ENCODE measurements at regions not wholly inside any gene's neighbourhood (a gene's known extent, or its start where the extent isn't known, plus 50 kb on each side); places are given as distances from the start of the nearest gene placed in this dataset.

DNA sequence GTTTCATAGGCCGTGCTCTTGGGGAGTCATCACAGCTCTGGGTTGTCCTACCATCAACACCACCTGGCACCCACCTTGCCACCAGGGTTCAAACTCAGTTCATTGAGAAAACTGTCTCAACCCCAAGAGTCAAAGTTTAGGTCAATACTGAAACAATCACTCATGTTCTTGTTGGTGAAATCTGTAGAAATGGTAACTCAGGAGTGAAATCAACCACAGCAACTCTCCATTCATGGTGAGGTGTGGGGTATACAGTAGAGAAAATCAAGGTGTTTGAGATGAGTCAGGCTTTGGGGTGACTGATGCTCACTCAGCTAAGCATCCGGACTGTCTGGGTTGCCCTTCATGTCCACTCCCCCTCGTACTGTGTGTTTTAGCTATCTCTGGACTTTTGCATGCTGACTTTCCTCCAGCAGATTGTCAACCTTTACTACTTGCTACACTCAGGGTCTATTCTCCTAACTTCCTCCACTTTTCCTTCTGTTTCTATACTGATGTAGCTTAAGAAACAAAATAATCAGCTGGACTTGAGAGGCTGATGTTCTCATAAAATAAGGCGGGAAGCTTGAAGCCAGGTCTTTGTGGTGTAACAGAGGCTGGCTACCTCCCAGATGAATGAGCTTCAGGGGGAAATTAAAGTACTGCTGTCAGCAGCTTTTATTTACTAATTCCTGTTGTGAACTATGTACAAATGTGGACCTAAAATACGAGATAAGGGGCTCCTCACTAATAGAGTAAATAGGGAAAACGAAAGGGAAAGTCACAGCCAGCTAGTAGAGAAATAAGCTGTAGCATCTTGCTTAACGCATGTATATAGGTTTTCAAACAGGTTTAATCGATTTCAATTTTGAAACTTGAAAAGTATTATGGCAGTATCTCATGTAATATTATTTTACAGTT is 173.6 kb upstream of the AKR1E2 start:
- 73 to 85% methylated on average over 8 of the region's 8 CpGs for WGBS, 2 donors
- intact Hi-C loops (cut with DNase I; ENCODE audit: low total_unique reads), result no loop called here
- no peak overlapping the region for H3K27ac ChIP-seq
- H3K36me3 ChIP-seq (ENCODE audit: low read depth, missing control alignments), result no peaks in the 10 kb centered on the region
- H3K27me3 ChIP-seq, result no peaks in the 10 kb centered on the region
- peaks cover 8% of the 10 kb centered on the region for H3K4me1 ChIP-seq
- no peaks in the 10 kb centered on the region for H3K9me3 ChIP-seq
- TF ChIP-seq POLR2A (IDR thresholded peaks at IDR 0.05), result no peak
- TF ChIP-seq, protein P1, sequence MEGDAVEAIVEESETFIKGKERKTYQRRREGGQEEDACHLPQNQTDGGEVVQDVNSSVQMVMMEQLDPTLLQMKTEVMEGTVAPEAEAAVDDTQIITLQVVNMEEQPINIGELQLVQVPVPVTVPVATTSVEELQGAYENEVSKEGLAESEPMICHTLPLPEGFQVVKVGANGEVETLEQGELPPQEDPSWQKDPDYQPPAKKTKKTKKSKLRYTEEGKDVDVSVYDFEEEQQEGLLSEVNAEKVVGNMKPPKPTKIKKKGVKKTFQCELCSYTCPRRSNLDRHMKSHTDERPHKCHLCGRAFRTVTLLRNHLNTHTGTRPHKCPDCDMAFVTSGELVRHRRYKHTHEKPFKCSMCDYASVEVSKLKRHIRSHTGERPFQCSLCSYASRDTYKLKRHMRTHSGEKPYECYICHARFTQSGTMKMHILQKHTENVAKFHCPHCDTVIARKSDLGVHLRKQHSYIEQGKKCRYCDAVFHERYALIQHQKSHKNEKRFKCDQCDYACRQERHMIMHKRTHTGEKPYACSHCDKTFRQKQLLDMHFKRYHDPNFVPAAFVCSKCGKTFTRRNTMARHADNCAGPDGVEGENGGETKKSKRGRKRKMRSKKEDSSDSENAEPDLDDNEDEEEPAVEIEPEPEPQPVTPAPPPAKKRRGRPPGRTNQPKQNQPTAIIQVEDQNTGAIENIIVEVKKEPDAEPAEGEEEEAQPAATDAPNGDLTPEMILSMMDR (IDR thresholded peaks at IDR 0.05), result no peak
- H3K4me3 ChIP-seq, result no peak overlapping the region
- no peak for DNase-seq

DNA sequence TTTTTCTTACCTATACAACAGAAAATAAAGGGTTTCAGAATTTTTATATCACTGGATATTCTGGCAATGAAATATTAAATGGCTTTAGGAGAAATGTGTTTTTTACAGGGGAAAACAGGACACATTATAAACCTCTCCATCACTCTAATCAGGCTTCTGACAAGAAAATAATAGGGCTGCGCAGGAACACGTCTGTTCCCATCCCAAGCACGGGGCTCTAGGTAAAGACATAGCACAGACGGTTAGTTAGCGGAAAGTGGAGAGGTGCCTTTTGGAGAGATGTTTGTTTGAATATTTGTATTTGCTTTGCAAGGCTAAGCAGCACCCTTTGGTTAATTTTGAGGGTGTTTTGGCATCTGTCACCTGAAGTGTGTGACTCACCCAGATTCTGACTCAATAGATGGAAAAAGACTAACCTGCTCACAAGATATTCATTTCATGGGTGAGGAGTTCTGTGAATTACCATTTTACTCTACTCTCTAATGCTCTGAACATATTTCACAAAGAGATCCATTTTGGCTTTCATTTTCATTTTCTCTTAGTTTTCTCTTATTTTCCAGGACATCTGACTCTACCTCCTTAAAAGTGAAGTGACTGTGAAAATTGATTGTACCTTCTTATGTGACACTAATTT is 174.5 kb upstream of the AKR1E2 start:
- Histone ChIP-seq H3K4me1 (peaks cover 8% of the 10 kb centered on the region), H3K9me3 (no peaks in the 10 kb centered on the region), H3K27ac (no peak overlapping the region), H3K4me3 (no peak overlapping the region), H3K36me3 (ENCODE audit: low read depth, missing control alignments) (no peaks in the 10 kb centered on the region), H3K27me3 (no peaks in the 10 kb centered on the region)
- TF ChIP-seq POLR2A (IDR thresholded peaks at IDR 0.05), result no peak
- TF ChIP-seq, protein P1 (IDR thresholded peaks at IDR 0.05), result no peak
- WGBS, 2 donors, result 89 to 92% methylated on average over 5 of the region's 5 CpGs
- intact Hi-C loops (cut with DNase I; ENCODE audit: low total_unique reads), result no loop called here
- DNase-seq, result no peak

DNA sequence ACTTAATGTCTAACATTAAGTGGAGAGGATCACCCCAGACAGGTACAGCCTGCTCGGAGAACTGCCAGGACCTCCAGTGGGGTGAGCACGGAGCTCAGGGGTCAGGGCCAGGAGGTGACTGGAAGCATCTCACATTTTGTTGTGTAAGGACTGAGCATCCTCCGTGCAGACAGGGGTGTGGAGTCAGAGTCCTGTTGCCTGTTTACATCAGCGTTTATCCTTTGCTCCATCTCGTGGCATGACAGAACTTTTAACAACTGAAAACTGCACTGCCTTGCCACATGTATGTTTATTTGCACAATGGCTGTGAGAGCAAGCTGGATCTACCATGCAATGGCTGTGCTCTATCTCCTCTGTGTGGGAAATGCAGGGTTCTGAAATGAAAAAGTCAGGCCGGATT is 175.4 kb upstream of the AKR1E2 start:
- TF ChIP-seq, protein P1 (IDR thresholded peaks at IDR 0.05), result no peak
- Histone ChIP-seq H3K36me3 (ENCODE audit: low read depth, missing control alignments) (no peaks in the 10 kb centered on the region), H3K4me3 (no peak overlapping the region), H3K27me3 (no peaks in the 10 kb centered on the region), H3K9me3 (no peaks in the 10 kb centered on the region), H3K27ac (peak overlapping the region; percentile 39 to 60), H3K4me1 (peaks cover 8% of the 10 kb centered on the region)
- intact Hi-C loops (cut with DNase I; ENCODE audit: low total_unique reads), result no loop called here
- WGBS, 2 donors, result 44 to 54% methylated on average over 6 of the region's 6 CpGs
- DNase-seq, result no peak

DNA sequence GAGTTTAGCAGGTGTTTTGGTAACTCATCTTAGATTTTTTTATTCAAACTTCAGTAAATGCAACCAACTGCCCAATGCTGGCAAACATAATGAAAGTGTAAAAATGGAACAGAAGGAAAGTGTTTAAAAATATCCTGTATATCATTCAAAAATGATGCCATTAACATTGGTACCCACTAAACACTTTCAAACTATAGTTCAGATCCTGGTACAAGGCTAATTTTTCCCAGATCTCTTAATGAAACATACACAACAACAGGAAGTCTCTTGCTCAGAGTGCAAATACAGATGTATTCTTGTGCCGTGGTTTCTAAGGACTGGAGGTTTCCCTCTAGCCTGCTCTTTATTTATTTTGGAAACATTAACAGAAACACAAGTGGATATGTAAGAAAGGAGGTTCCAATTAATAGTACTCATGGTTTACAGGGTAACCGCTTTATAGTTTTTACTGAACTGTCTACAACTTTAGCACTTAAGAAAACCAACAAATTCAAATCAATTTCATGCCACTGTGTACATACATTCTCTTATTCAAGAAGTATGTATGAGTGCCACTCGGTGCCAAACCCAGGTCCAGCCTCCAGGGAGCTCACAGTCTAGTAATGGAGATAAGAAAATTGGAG is 176.0 kb upstream of the AKR1E2 start:
- no peak for DNase-seq
- peaks cover 8% of the 10 kb centered on the region for H3K4me1 ChIP-seq
- H3K9me3 ChIP-seq, result no peaks in the 10 kb centered on the region
- WGBS, 2 donors, result 33 to 44% methylated on average over 3 of the region's 3 CpGs
- TF ChIP-seq POLR2A (IDR thresholded peaks at IDR 0.05), result no peak
- TF ChIP-seq, protein P1 (IDR thresholded peaks at IDR 0.05), result no peak
- no peaks in the 10 kb centered on the region for H3K36me3 ChIP-seq (ENCODE audit: low read depth, missing control alignments)
- H3K27ac ChIP-seq, result peak overlapping the region; percentile 39 to 60
- intact Hi-C loops (cut with DNase I; ENCODE audit: low total_unique reads), result no loop called here
- no peak overlapping the region for H3K4me3 ChIP-seq
- no peaks in the 10 kb centered on the region for H3K27me3 ChIP-seq

Data from testis (tissue), 2 donors.